ENCODE measurements at regions not wholly inside any gene's neighbourhood (a gene's known extent, or its start where the extent isn't known, plus 50 kb on each side); places are given as distances from the start of the nearest gene placed in this dataset.

DNA sequence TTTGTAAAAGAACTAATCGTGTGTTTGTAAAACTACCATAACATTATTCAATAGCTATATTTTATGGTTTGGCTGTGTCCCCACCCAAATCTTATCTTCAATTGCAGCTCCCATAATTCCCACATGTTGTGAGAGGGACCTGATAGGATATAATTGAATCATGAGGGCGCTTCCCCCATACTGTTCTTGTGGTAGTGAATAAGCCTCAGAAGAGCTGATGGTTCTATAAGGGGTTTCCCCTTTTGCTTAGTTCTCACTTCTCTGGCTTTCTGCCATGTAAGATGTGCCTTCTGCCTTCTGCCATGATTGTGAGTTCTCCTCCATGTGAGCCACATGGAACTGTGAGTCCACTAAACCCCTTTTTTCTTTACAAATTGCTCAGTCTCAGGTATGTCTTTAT, 1372.3 kb downstream of the AMY1C start:
- H3K27me3 ChIP-seq (ENCODE audit: control insufficient read depth, insufficient read depth, low read length): no peaks in the 10 kb centered on the region
- H3K4me1 ChIP-seq (ENCODE audit: control insufficient read depth, insufficient read depth, low read length): no peaks in the 10 kb centered on the region
- H3K36me3 ChIP-seq (ENCODE audit: control insufficient read depth, insufficient read depth, low read length): no peaks in the 10 kb centered on the region
- DNase-seq: no peak
- no peaks in the 10 kb centered on the region for H3K9me3 ChIP-seq (ENCODE audit: control insufficient read depth, low read depth, low read length)
- no CpG with 5 or more reads among the region's 2 CpGs for WGBS (ENCODE audit: insufficient coverage, low lambda C conversion rate)
- H3K27ac ChIP-seq (ENCODE audit: low read length): no peak overlapping the region
- H3K4me3 ChIP-seq (ENCODE audit: low read length): no peak overlapping the region

DNA sequence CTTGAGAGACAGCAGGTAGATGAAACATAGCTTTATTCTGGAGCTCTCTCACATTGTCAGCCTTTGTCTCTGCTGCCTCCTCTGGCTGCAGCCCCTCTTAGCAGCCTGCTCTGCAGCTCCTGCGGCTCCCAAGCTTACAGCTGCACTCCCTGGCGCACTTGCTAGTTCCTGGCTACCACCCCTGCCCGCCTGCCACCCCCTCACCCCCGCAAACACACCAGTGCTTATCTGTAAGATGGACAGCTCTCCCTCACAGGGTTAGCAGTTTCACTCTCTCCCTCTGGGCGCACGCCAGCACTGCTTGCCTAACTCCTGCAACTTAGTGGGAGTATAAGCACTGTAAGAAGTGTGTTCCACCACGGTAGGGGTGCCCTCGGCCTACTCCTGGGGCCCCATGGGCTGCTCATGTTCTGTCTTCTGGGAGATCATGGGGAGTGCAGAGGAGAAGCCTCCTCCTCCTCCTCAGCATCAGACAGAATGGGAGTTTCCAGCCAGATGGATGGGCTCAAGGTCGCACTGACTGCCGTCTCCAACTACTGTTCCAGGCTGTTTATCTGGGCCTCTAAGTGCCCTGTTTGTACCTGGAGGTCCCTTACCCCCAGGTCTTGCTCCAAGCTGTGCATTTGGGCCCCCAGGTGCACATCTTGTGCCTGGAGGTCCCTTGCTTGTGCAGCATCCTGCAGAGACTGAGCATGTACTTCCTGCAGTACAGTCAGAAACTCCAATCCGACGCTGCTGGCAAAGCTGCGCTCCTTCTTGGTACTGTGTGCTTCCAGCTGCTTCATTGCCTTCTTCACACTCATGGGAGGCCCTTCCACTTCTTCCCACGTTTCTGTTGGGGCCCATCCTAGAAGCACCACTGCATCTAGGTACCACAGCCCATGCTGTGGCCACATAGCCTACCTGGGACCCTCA, 1388.1 kb downstream of the AMY1C start:
- H3K27ac ChIP-seq (ENCODE audit: low read length): no peak overlapping the region
- DNase-seq: no peak
- H3K36me3 ChIP-seq (ENCODE audit: control insufficient read depth, insufficient read depth, low read length): no peaks in the 10 kb centered on the region
- no peaks in the 10 kb centered on the region for H3K27me3 ChIP-seq (ENCODE audit: control insufficient read depth, insufficient read depth, low read length)
- WGBS (ENCODE audit: insufficient coverage, low lambda C conversion rate): 94% methylated on average over 3 of the region's 14 CpGs
- no peak overlapping the region for H3K4me3 ChIP-seq (ENCODE audit: low read length)
- no peaks in the 10 kb centered on the region for H3K4me1 ChIP-seq (ENCODE audit: control insufficient read depth, insufficient read depth, low read length)
- no peaks in the 10 kb centered on the region for H3K9me3 ChIP-seq (ENCODE audit: control insufficient read depth, low read depth, low read length)

DNA sequence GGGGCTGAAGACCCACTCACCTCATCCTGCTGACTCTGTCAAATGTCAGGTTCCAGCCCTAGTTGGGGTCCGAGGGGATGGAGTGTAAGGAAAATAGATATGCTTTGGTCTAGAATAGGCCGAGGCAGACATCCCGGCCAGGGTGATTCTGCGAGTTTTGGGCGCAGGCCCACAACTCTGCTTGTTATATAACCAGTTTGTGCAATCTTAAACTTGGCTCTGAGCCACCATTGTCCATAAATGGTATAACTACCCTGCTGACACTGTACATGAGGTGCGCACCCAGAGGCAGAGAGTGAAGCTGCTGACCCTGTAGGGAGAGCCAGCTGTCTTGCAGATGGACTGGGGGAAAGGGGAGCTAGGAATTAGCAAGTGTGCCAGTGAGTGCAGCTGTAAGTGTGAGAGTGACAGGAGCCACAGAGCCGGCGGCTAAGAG, 1388.8 kb downstream of the AMY1C start:
- Histone ChIP-seq H3K4me3 (ENCODE audit: low read length) (no peak overlapping the region), H3K9me3 (ENCODE audit: control insufficient read depth, low read depth, low read length) (no peaks in the 10 kb centered on the region), H3K27ac (ENCODE audit: low read length) (no peak overlapping the region), H3K4me1 (ENCODE audit: control insufficient read depth, insufficient read depth, low read length) (no peaks in the 10 kb centered on the region), H3K27me3 (ENCODE audit: control insufficient read depth, insufficient read depth, low read length) (no peaks in the 10 kb centered on the region), H3K36me3 (ENCODE audit: control insufficient read depth, insufficient read depth, low read length) (no peaks in the 10 kb centered on the region)
- WGBS (ENCODE audit: insufficient coverage, low lambda C conversion rate): no CpG with 5 or more reads among the region's 8 CpGs
- DNase-seq: no peak

DNA sequence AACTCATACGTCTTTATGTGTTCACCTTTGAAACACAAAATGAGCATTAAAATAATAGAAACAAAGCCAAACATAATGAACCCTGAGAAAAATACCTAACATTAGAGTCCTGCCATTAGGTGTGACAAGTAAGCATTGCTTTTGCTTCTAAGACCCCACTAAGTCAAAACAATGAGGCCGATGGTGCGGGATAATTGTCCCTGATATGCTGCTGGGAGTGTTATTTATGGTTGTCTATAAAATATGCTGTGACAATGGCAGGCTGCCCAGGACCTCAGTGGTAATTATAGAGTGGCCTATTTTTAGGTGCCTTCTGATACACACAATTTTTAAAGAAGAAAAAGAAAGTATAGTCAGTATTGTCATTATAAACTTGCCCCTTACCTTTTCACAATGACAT, 1423.1 kb downstream of the AMY1C start:
- 86% methylated on average over 1 of the region's 3 CpGs for WGBS (ENCODE audit: insufficient coverage, low lambda C conversion rate)
- Histone ChIP-seq H3K4me3 (ENCODE audit: low read length) (no peak overlapping the region), H3K27ac (ENCODE audit: low read length) (no peak overlapping the region)

DNA sequence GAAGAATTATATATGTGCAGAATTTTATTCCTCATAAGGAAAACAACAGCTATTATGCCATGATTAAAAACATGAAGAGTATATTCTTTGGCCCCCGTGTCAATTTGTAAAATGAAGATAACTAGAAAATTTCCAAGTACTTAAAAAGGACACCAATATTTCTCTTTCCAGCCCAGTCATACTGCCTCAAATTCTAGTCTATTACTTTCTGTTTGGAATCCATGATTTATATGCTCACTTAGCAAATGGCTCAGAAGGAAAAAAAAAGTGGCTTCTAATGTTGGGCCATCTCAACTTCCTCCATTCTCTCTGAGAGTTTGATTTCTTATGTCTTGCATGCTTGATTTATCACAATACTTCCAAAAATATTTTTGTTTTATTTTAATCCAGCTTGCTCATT, 1431.1 kb downstream of the AMY1C start:
- Histone ChIP-seq H3K27ac (ENCODE audit: low read length) (no peak overlapping the region), H3K36me3 (ENCODE audit: control insufficient read depth, insufficient read depth, low read length) (no peaks in the 10 kb centered on the region), H3K4me1 (ENCODE audit: control insufficient read depth, insufficient read depth, low read length) (no peaks in the 10 kb centered on the region), H3K27me3 (ENCODE audit: control insufficient read depth, insufficient read depth, low read length) (no peaks in the 10 kb centered on the region), H3K9me3 (ENCODE audit: control insufficient read depth, low read depth, low read length) (no peaks in the 10 kb centered on the region), H3K4me3 (ENCODE audit: low read length) (no peak overlapping the region)
- no peak for DNase-seq
- 100% methylated on average over 1 of the region's 1 CpG for WGBS (ENCODE audit: insufficient coverage, low lambda C conversion rate)

More for the DNA sequence above, 1423.1 kb downstream of the AMY1C start:
- no peaks in the 10 kb centered on the region for H3K27me3 ChIP-seq (ENCODE audit: control insufficient read depth, insufficient read depth, low read length)
- no peaks in the 10 kb centered on the region for H3K36me3 ChIP-seq (ENCODE audit: control insufficient read depth, insufficient read depth, low read length)
- no peaks in the 10 kb centered on the region for H3K4me1 ChIP-seq (ENCODE audit: control insufficient read depth, insufficient read depth, low read length)
- H3K9me3 ChIP-seq (ENCODE audit: control insufficient read depth, low read depth, low read length): no peaks in the 10 kb centered on the region
- no peak for DNase-seq

DNA sequence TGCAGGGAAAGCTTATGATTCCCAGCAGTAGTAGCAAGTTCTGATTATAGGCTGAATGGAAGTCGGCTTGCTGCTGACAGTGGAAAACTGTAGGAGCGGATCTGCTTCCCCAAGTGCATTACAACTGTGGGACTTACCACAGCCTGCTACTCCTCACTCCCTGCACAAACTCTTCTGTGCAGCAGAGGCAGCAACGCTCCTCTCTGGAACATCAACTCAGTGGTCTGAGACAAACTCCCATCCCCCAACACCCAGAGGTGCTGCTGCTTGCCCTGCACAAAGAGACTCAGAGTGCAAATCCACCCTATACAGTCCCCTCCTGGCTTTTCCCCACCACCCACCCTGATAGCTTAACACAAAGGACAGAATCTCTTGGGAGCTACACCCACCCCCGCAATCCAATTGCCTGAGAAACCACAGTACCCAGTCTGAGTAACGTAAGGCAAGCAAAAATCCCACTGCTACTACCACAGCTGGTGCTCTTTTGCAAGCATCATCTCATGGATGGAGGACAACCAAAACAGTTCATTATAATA, 1455.2 kb downstream of the AMY1C start:
- Histone ChIP-seq H3K27ac (ENCODE audit: low read length) (no peak overlapping the region), H3K4me1 (ENCODE audit: control insufficient read depth, insufficient read depth, low read length) (no peaks in the 10 kb centered on the region), H3K9me3 (ENCODE audit: control insufficient read depth, low read depth, low read length) (no peaks in the 10 kb centered on the region), H3K36me3 (ENCODE audit: control insufficient read depth, insufficient read depth, low read length) (no peaks in the 10 kb centered on the region), H3K27me3 (ENCODE audit: control insufficient read depth, insufficient read depth, low read length) (no peaks in the 10 kb centered on the region), H3K4me3 (ENCODE audit: low read length) (no peak overlapping the region)
- no CpG with 5 or more reads among the region's 5 CpGs for WGBS (ENCODE audit: insufficient coverage, low lambda C conversion rate)
- DNase-seq: no peak

DNA sequence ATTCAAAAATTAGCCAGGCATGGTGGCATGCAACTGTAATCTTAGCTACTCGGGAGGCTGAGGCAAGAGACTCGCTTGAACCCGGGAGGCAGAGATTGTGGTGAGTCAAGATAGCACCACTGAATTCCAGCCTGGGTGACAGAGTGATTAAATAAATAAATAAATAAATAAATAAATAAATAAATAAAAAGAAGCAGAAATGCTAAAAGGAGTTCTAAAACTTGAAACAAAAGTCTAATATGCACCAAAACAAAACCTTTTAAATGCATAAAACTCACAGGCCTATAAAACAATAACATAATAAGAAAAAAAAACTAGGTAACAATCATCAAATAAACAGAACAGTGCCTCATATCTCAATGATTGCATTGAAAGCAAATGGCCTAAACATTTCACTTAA, 1458.9 kb downstream of the AMY1C start:
- Histone ChIP-seq H3K4me1 (ENCODE audit: control insufficient read depth, insufficient read depth, low read length) (no peaks in the 10 kb centered on the region), H3K27ac (ENCODE audit: low read length) (no peak overlapping the region), H3K27me3 (ENCODE audit: control insufficient read depth, insufficient read depth, low read length) (no peaks in the 10 kb centered on the region), H3K9me3 (ENCODE audit: control insufficient read depth, low read depth, low read length) (no peaks in the 10 kb centered on the region), H3K36me3 (ENCODE audit: control insufficient read depth, insufficient read depth, low read length) (no peaks in the 10 kb centered on the region), H3K4me3 (ENCODE audit: low read length) (no peak overlapping the region)
- WGBS (ENCODE audit: insufficient coverage, low lambda C conversion rate): 100% methylated on average over 2 of the region's 3 CpGs
- DNase-seq: no peak

DNA sequence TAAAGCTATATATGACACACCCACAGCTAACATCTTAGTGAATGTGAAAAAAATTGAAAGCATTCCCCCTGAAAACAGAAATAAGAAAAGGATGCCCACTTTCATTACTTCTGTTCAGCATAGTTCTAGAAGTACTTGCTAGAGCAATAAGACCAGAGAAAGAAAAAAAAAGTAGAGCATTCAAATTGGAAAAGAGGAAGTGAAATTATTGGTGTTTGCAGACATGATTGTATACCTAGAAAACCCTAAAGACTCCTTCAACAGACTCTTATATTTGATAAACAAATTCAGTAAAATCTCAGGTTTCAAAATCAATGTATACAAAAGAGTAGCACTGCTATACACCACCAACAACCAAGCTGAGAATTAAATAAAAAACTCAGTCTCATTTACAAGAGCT, 1461.0 kb downstream of the AMY1C start:
- Histone ChIP-seq H3K4me1 (ENCODE audit: control insufficient read depth, insufficient read depth, low read length) (no peaks in the 10 kb centered on the region), H3K36me3 (ENCODE audit: control insufficient read depth, insufficient read depth, low read length) (no peaks in the 10 kb centered on the region), H3K9me3 (ENCODE audit: control insufficient read depth, low read depth, low read length) (no peaks in the 10 kb centered on the region), H3K4me3 (ENCODE audit: low read length) (no peak overlapping the region), H3K27ac (ENCODE audit: low read length) (no peak overlapping the region), H3K27me3 (ENCODE audit: control insufficient read depth, insufficient read depth, low read length) (no peaks in the 10 kb centered on the region)
- no peak for DNase-seq

DNA sequence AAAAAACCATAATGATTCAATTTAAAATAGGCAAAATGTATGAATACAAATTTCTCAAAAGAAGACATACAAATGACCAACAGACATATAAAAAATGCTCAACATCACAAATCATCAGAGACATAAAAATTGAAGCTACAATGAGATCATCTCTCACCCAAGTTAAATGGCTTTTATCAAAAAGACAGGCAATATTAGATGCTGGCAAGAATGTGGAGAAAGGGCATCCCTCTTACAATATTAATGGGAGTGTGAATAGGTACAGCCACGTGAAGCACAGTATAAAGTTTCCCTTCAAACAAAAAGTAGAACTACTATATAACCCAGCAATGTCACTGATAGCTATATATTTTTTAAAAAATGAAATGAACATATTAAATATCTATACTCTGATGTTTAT, 1481.7 kb downstream of the AMY1C start:
- Histone ChIP-seq H3K27me3 (ENCODE audit: control insufficient read depth, insufficient read depth, low read length) (no peaks in the 10 kb centered on the region), H3K4me1 (ENCODE audit: control insufficient read depth, insufficient read depth, low read length) (no peaks in the 10 kb centered on the region), H3K4me3 (ENCODE audit: low read length) (no peak overlapping the region), H3K27ac (ENCODE audit: low read length) (no peak overlapping the region), H3K36me3 (ENCODE audit: control insufficient read depth, insufficient read depth, low read length) (no peaks in the 10 kb centered on the region), H3K9me3 (ENCODE audit: control insufficient read depth, low read depth, low read length) (no peaks in the 10 kb centered on the region)
- 0% methylated on average over 1 of the region's 1 CpG for WGBS (ENCODE audit: insufficient coverage, low lambda C conversion rate)
- DNase-seq: no peak

DNA sequence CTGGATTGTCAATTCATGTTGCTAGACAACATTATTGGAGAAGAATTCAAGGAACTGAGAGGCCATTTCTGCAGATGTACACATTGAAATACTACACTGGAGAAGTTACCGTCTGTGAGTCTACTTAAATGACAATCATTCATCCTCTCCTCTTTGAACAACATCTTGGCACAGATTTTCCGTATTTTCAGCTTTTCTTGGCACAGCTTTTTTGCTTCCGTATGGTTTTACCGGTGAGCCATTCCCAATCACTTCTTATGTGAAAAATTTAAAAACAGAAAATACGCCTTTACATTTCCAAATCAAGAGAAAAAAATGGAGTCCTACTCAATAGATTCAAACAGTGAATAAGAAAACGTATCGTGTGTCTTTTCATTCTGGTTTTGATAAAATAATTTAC, 1493.7 kb downstream of the AMY1C start:
- Histone ChIP-seq H3K36me3 (ENCODE audit: control insufficient read depth, insufficient read depth, low read length) (no peaks in the 10 kb centered on the region), H3K4me3 (ENCODE audit: low read length) (no peak overlapping the region), H3K27me3 (ENCODE audit: control insufficient read depth, insufficient read depth, low read length) (no peaks in the 10 kb centered on the region), H3K9me3 (ENCODE audit: control insufficient read depth, low read depth, low read length) (no peaks in the 10 kb centered on the region), H3K27ac (ENCODE audit: low read length) (no peak overlapping the region), H3K4me1 (ENCODE audit: control insufficient read depth, insufficient read depth, low read length) (no peaks in the 10 kb centered on the region)
- 100% methylated on average over 1 of the region's 7 CpGs for WGBS (ENCODE audit: insufficient coverage, low lambda C conversion rate)
- DNase-seq: no peak

DNA sequence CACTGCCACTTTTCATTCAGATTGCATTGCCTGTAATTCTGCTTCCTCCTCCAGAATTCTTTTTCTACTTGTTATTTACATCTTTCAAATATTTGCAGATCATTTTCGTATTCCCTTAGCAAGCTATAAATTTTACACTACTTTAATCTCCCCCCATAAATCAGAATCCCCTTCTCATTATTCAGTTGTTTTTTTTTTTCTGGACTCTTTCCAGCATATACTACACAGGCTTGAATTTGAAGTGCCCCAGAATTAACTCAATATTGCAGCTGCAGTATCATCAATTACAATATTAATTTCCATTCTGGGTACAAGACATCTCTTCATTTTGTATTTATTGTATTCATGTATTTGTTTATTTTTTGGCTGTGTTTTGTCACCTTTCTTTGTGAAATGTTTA, 1494.3 kb downstream of the AMY1C start:
- Histone ChIP-seq H3K9me3 (ENCODE audit: control insufficient read depth, low read depth, low read length) (no peaks in the 10 kb centered on the region), H3K27ac (ENCODE audit: low read length) (no peak overlapping the region), H3K4me1 (ENCODE audit: control insufficient read depth, insufficient read depth, low read length) (no peaks in the 10 kb centered on the region), H3K36me3 (ENCODE audit: control insufficient read depth, insufficient read depth, low read length) (no peaks in the 10 kb centered on the region), H3K4me3 (ENCODE audit: low read length) (no peak overlapping the region), H3K27me3 (ENCODE audit: control insufficient read depth, insufficient read depth, low read length) (no peaks in the 10 kb centered on the region)
- no peak for DNase-seq
- WGBS (ENCODE audit: insufficient coverage, low lambda C conversion rate): 0% methylated on average over 1 of the region's 1 CpG

All from large intestine (tissue), 3 donors.